H1 (cell line): ENCODE measurements at regions not wholly inside any gene's neighbourhood (a gene's known extent, or its start where the extent isn't known, plus 50 kb on each side); places are given as distances from the start of the nearest gene placed in this dataset.

Source experiments
- CTCF ChIA-PET: fragments of 300-600 bp; sonication (Branson Sonifier 250); formaldehyde crosslinking; loops from one replicate; lab custom pipeline; 2021; ENCODE audit not compliant: partially characterized antibody; lab: Charles Lee
- POLR2A ChIA-PET: fragments of 300-600 bp; sonication (Branson Sonifier 250); formaldehyde crosslinking; loops from one replicate; lab custom pipeline; 2021; ENCODE audit warnings: inconsistent platforms; ENCODE audit not compliant: partially characterized antibody; lab: Charles Lee
- DNase-seq, 2 experiments: peaks; one replicate each; pipeline versions ENCODE4 v3.0.0 to v3.0.0-alpha.2; 2010 to 2022; ENCODE audit warnings: low spot score in 2 of 2, low read depth in 1 of 2, mixed read lengths in 1 of 2
- FAIRE-seq: peaks from 2 replicates; lab custom pipeline; 2011; peaks lifted over from hg19 to GRCh38; lab: Jason Lieb, UNC
- H2AFZ ChIP-seq: 2 replicates; pipeline ENCODE4 v1.8.1; 2012; ENCODE audit warnings: low read length, inconsistent platforms
- H2AK5ac ChIP-seq: 2 replicates; pipeline ENCODE4 v1.6.1; 2013; ENCODE audit warnings: low read depth, low read length
- H2BK120ac ChIP-seq: replicated peaks from 2 replicates; pipeline ENCODE3; 2013; ENCODE audit warnings: low read depth, low read length, inconsistent platforms
- H2BK12ac ChIP-seq: 2 replicates; pipeline ENCODE4 v1.6.1; 2013; ENCODE audit warnings: low read depth, low read length
- H2BK15ac ChIP-seq: 2 replicates; pipeline ENCODE4 v1.6.1; 2013; ENCODE audit warnings: low read length
- H2BK20ac ChIP-seq: 2 replicates; pipeline ENCODE4 v1.6.1; 2013; ENCODE audit warnings: low read length
- H2BK5ac ChIP-seq: 2 replicates; pipeline ENCODE4 v1.6.1; 2013; ENCODE audit warnings: low read depth, low read length
- H3K14ac ChIP-seq: 2 replicates; pipeline ENCODE4 v1.6.1; 2013; ENCODE audit warnings: inconsistent platforms; ENCODE audit not compliant: insufficient read length
- H3K18ac ChIP-seq: 2 replicates; pipeline ENCODE4 v1.6.1; 2013; ENCODE audit warnings: low read length; ENCODE audit errors: extremely low read depth
- H3K23ac ChIP-seq: 2 replicates; pipeline ENCODE4 v1.6.1; 2013; ENCODE audit warnings: inconsistent platforms; ENCODE audit not compliant: insufficient read length
- H3K23me2 ChIP-seq: 2 replicates; pipeline ENCODE4 v1.6.1; 2013; ENCODE audit warnings: low read depth, low read length
- H3K27ac ChIP-seq: 2 replicates; pipeline ENCODE4 v1.6.1; 2011; ENCODE audit warnings: low read depth, low read length, inconsistent platforms
- H3K27me3 ChIP-seq, 4 experiments: replicated peaks in 1 of 4; 1 replicate in 1 of 4; 2 replicates in 3 of 4; pipeline versions ENCODE4 v1.6.1 to v1.8.1; 2011 to 2013; ENCODE audit warnings: low read length in 3 of 4, mild to moderate bottlenecking in 3 of 4, inconsistent platforms in 2 of 4, mixed read lengths in 2 of 4, moderate library complexity in 1 of 4; ENCODE audit not compliant: control insufficient read depth in 3 of 4, insufficient read depth in 3 of 4; ENCODE audit errors: extremely low read depth in 1 of 4
- H3K36me3 ChIP-seq, 4 experiments: 2 replicates each; pipeline versions ENCODE4 v1.6.1 to v1.8.1; 2011 to 2013; ENCODE audit warnings: mild to moderate bottlenecking in 4 of 4, low read length in 3 of 4, moderate library complexity in 2 of 4, control low read depth in 1 of 4, inconsistent platforms in 1 of 4; ENCODE audit not compliant: insufficient read depth in 4 of 4, control insufficient read depth in 2 of 4
- H3K4ac ChIP-seq: replicated peaks from 2 replicates; pipeline ENCODE3; 2013; ENCODE audit warnings: low read length, low read depth, mixed read lengths, inconsistent platforms; ENCODE audit not compliant: insufficient read length
- H3K4me1 ChIP-seq, 4 experiments: replicated peaks in 1 of 4; 1 replicate in 1 of 4; 2 replicates in 3 of 4; pipeline versions ENCODE4 v1.6.1 to v1.8.1; 2011 to 2013; ENCODE audit warnings: low read length in 3 of 4, inconsistent platforms in 2 of 4, mixed read lengths in 1 of 4; ENCODE audit not compliant: insufficient read depth in 4 of 4, control insufficient read depth in 3 of 4
- H3K4me2 ChIP-seq, 2 experiments: 2 replicates each; pipeline versions ENCODE4 v1.6.1 to v1.8.1; 2011 to 2013; ENCODE audit warnings: low read depth in 2 of 2, low read length in 2 of 2, control low read depth in 1 of 2, inconsistent platforms in 1 of 2, mild to moderate bottlenecking in 1 of 2; ENCODE audit not compliant: insufficient read depth in 1 of 2
- H3K4me3 ChIP-seq, 4 experiments: fragments of 200-600, 300-600 bp in 1 of 4; sonication (generic), shearing (Covaris generic), sonication (Bioruptor Twin) in 1 of 4; 2 replicates each; pipeline versions ENCODE4 v1.5.1 to v1.8.1; 2011 to 2016; ENCODE audit warnings: low read length in 4 of 4, low read depth in 3 of 4, control low read depth in 2 of 4, inconsistent platforms in 2 of 4, mild to moderate bottlenecking in 2 of 4, mixed read lengths in 1 of 4, moderate library complexity in 1 of 4; ENCODE audit not compliant: insufficient read depth in 2 of 4; ENCODE audit errors: extremely low read depth in 1 of 4
- H3K56ac ChIP-seq: replicated peaks from 2 replicates; pipeline ENCODE3; 2013; ENCODE audit warnings: low read depth, mild to moderate bottlenecking, mixed read lengths, low read length, inconsistent platforms; ENCODE audit not compliant: insufficient read length
- H3K79me1 ChIP-seq: 2 replicates; pipeline ENCODE4 v1.6.1; 2013; ENCODE audit warnings: low read depth, low read length, control low read depth
- H3K79me2 ChIP-seq, 2 experiments: 2 replicates each; pipeline versions ENCODE4 v1.6.1 to v1.8.1; 2012 to 2013; ENCODE audit warnings: low read length in 2 of 2, mild to moderate bottlenecking in 2 of 2, inconsistent platforms in 1 of 2; ENCODE audit not compliant: insufficient read depth in 2 of 2, control insufficient read depth in 1 of 2
- H3K9ac ChIP-seq, 4 experiments: replicated peaks in 1 of 4; 1 replicate in 1 of 4; 2 replicates in 3 of 4; pipeline versions ENCODE4 v1.6.1 to v1.8.1; 2011 to 2013; ENCODE audit warnings: low read depth in 3 of 4, low read length in 3 of 4, control low read depth in 2 of 4, mild to moderate bottlenecking in 2 of 4, moderate library complexity in 2 of 4, inconsistent platforms in 1 of 4; ENCODE audit errors: extremely low read depth in 1 of 4
- H3K9me3 ChIP-seq, 2 experiments: 2 replicates each; pipeline versions ENCODE4 v1.6.1 to v1.8.1; 2012 to 2013; ENCODE audit warnings: mild to moderate bottlenecking in 2 of 2, moderate library complexity in 2 of 2, control low read depth in 1 of 2, inconsistent platforms in 1 of 2, low read depth in 1 of 2, low read length in 1 of 2, mixed read lengths in 1 of 2; ENCODE audit not compliant: insufficient read depth in 2 of 2
- H4K20me1 ChIP-seq, 2 experiments: replicated peaks in 1 of 2; 2 replicates each; pipeline versions ENCODE3 to v1.8.1; 2011 to 2013; ENCODE audit warnings: inconsistent platforms in 2 of 2, low read length in 2 of 2, mild to moderate bottlenecking in 1 of 2; ENCODE audit not compliant: insufficient read depth in 2 of 2, control insufficient read depth in 1 of 2
- H4K5ac ChIP-seq: 2 replicates; pipeline ENCODE4 v1.6.1; 2013; ENCODE audit warnings: low read length, low read depth, mixed read lengths, inconsistent platforms; ENCODE audit not compliant: insufficient read length
- H4K8ac ChIP-seq: 2 replicates; pipeline ENCODE4 v1.8.0; 2013; ENCODE audit warnings: mild to moderate bottlenecking, moderate library complexity, low read length, inconsistent platforms; ENCODE audit not compliant: insufficient read depth; ENCODE audit errors: extremely low read depth
- H4K91ac ChIP-seq: replicated peaks from 2 replicates; pipeline ENCODE3; 2013; ENCODE audit warnings: low read length, mixed read lengths, inconsistent platforms; ENCODE audit not compliant: insufficient read length
- ATF3 ChIP-seq: IDR thresholded peaks from 2 replicates; pipeline ENCODE4 v1.6.1; 2011; ENCODE audit warnings: low read depth, mild to moderate bottlenecking, low read length; ENCODE audit not compliant: insufficient read depth
- BACH1 ChIP-seq: IDR thresholded peaks from 2 replicates; pipeline ENCODE4 v1.6.1; 2012; ENCODE audit warnings: low read length, improper control_type of control experiment
- CBX5 ChIP-seq: fragments of 300-800, 300-1000 bp; sonication (generic); IDR thresholded peaks from 2 replicates; pipeline ENCODE4 v1.7.1; 2016; ENCODE audit warnings: antibody characterized with exemption, low read length, low read depth
- EGR1 ChIP-seq: IDR thresholded peaks from 2 replicates; pipeline ENCODE4 v1.6.1; 2011; ENCODE audit warnings: low read depth, low read length, borderline replicate concordance
- GABPA ChIP-seq: IDR thresholded peaks from 2 replicates; pipeline ENCODE4 v1.6.1; 2011; ENCODE audit warnings: mild to moderate bottlenecking, low read length, moderate library complexity, borderline replicate concordance; ENCODE audit not compliant: insufficient read depth
- KDM5A ChIP-seq: fragments of 200-600 bp; IDR thresholded peaks from 2 replicates; pipeline ENCODE4 v1.7.1; 2012; ENCODE audit warnings: mild to moderate bottlenecking, low read length, inconsistent platforms, mixed read lengths
- NRF1 ChIP-seq: IDR thresholded peaks from 2 replicates; pipeline ENCODE4 v1.6.1; 2011; ENCODE audit warnings: mild to moderate bottlenecking, low read depth, low read length, improper control_type of control experiment
- POLR2A ChIP-seq, 2 experiments: IDR thresholded peaks; 1 replicate in 1 of 2; 2 replicates in 1 of 2; pipeline ENCODE4 v1.6.1; 2011; ENCODE audit warnings: low read depth in 2 of 2, low read length in 2 of 2, mild to moderate bottlenecking in 2 of 2; ENCODE audit errors: control extremely low read depth in 1 of 2
- POLR2AphosphoS5 ChIP-seq: IDR thresholded peaks from 2 replicates; pipeline ENCODE4 v1.6.1; 2011; ENCODE audit warnings: low read depth, low read length
- POU5F1 ChIP-seq: IDR thresholded peaks from 2 replicates; pipeline ENCODE4 v1.6.1; 2011; ENCODE audit warnings: low read depth, mild to moderate bottlenecking, low read length, moderate library complexity
- RAD21 ChIP-seq, 2 experiments: IDR thresholded peaks in 1 of 2; conservative IDR thresholded peaks in 1 of 2; 2 replicates each; pipeline ENCODE4 v1.6.1; 2011; ENCODE audit warnings: low read depth in 2 of 2, low read length in 2 of 2, improper control_type of control experiment in 1 of 2, inconsistent platforms in 1 of 2, mild to moderate bottlenecking in 1 of 2, moderate library complexity in 1 of 2
- RXRA ChIP-seq: IDR thresholded peaks from 2 replicates; pipeline ENCODE4 v1.6.1; 2011; ENCODE audit warnings: low read depth, mild to moderate bottlenecking, low read length, moderate library complexity; ENCODE audit not compliant: insufficient read depth
- SIRT6 ChIP-seq: IDR thresholded peaks from one replicate; pipeline ENCODE4 v1.7.1; 2012; ENCODE audit warnings: low read length, inconsistent platforms
- SIX5 ChIP-seq: IDR thresholded peaks from 2 replicates; pipeline ENCODE4 v1.6.1; 2011; ENCODE audit warnings: mild to moderate bottlenecking, low read depth, low read length
- TBP ChIP-seq: IDR thresholded peaks from 2 replicates; pipeline ENCODE4 v1.6.1; 2011; ENCODE audit warnings: low read depth, low read length, improper control_type of control experiment
- TEAD4 ChIP-seq: IDR thresholded peaks from 2 replicates; pipeline ENCODE4 v1.6.1; 2012; ENCODE audit warnings: low read depth, low read length, inconsistent platforms, mixed read lengths
- ZNF274 ChIP-seq: IDR thresholded peaks from 2 replicates; pipeline ENCODE4 v1.7.0; 2012; ENCODE audit warnings: low read length, borderline replicate concordance; ENCODE audit errors: extremely low read depth

GRCh38 chr2:174656676-174657176 lies 59.1 kb upstream of the WIPF1 start:
- FAIRE-seq = no peak
- no peak overlapping the region for H3K27ac ChIP-seq
- H3K23ac ChIP-seq = no peak overlapping the region
- ChIA-PET CTCF (interaction anchor here (0.6 to 1.7 kb wide), 3 partner anchors 10 to 53 kb away, joined by 3 to 5 read pairs (median 3); no protein-coding TSS in a partner anchor), POLR2A (no interaction called here)
- no peak overlapping the region for H3K56ac ChIP-seq
- H4K20me1 ChIP-seq = no peaks in the 10 kb centered on the region
- H3K18ac ChIP-seq = no peak overlapping the region
- no peak overlapping the region for H2BK12ac ChIP-seq
- no peaks in the 10 kb centered on the region for H3K23me2 ChIP-seq
- H4K8ac ChIP-seq = no peak overlapping the region
- H2BK15ac ChIP-seq = no peak overlapping the region
- H3K79me2 ChIP-seq = no peaks in the 10 kb centered on the region
- H3K4me1 ChIP-seq = no peaks in the 10 kb centered on the region
- H3K36me3 ChIP-seq = no peaks in the 10 kb centered on the region
- H3K4ac ChIP-seq = no peak overlapping the region
- H3K27me3 ChIP-seq = no peaks in the 10 kb centered on the region
- no peak overlapping the region for H2BK120ac ChIP-seq
- no peak overlapping the region for H4K5ac ChIP-seq
- no peak overlapping the region for H3K9ac ChIP-seq
- no peak overlapping the region for H2AK5ac ChIP-seq
- no peaks in the 10 kb centered on the region for H3K79me1 ChIP-seq
- H2BK5ac ChIP-seq = no peak overlapping the region
- DNase-seq = no peak
- H3K4me3 ChIP-seq = no peak overlapping the region
- H2BK20ac ChIP-seq = no peak overlapping the region
- 0 out of 4 replicates have a peak, but pooled peaks cover 0 to 3% of the 10 kb centered on the region in 2 experiments for H3K9me3 ChIP-seq
- H2AFZ ChIP-seq = no peak overlapping the region
- no peak overlapping the region for H3K14ac ChIP-seq
- no peak overlapping the region for H4K91ac ChIP-seq
- H3K4me2 ChIP-seq = no peak overlapping the region
- TF ChIP-seq POLR2A (IDR thresholded peaks at IDR 0.05; ENCODE audit: control extremely low read depth in 1 of 2, low read depth in 2 of 2, low read length in 2 of 2) (no peak), POU5F1 (no peak), ATF3 (no peak), TEAD4 (no peak), SIX5 (no peak), RAD21 (IDR thresholded peaks at IDR 0.05 in 1 of 2, conservative IDR thresholded peaks at IDR 0.05 in 1 of 2; ENCODE audit: low read depth in 2 of 2, low read length in 2 of 2) (no peak), EGR1 (no peak), POLR2AphosphoS5 (no peak), NRF1 (no peak), RXRA (no peak), GABPA (no peak), BACH1 (no peak), SIRT6 (no peak), ZNF274 (no peak), TBP (no peak), KDM5A (no peak), CBX5 (no peak)
